ENCODE measurements at regions not wholly inside any gene's neighbourhood (a gene's known extent, or its start where the extent isn't known, plus 50 kb on each side); places are given as distances from the start of the nearest gene placed in this dataset.
A peak's percentile ranks its signal among the peaks of the same experiment; 100 is the strongest.

GRCh38 chr15:31477301-31477700, 150.7 kb downstream of the KLF13 start:
- TF ChIP-seq CTCF (IDR thresholded peaks at IDR 0.05) (no peak), POLR2A (IDR thresholded peaks at IDR 0.05) (no peak)
- no peaks in the 10 kb centered on the region for H3K9me3 ChIP-seq
- WGBS, 2 donors: 89 to 98% methylated on average over 4 of the region's 4 CpGs
- no peak overlapping the region for H3K27ac ChIP-seq
- intact Hi-C loops (cut with DNase I; ENCODE audit: low total_unique reads): no loop called here
- no peaks in the 10 kb centered on the region for H3K27me3 ChIP-seq
- H3K4me3 ChIP-seq: no peak overlapping the region
- peaks cover 10% of the 10 kb centered on the region for H3K4me1 ChIP-seq
- DNase-seq: no peak
- H3K36me3 ChIP-seq (ENCODE audit: low read depth, missing control alignments): no peaks in the 10 kb centered on the region

- intact Hi-C loops (cut with DNase I; ENCODE audit: low total_unique reads): no loop called here
- no peak for TF ChIP-seq POLR2A (IDR thresholded peaks at IDR 0.05)
- TF ChIP-seq CTCF (IDR thresholded peaks at IDR 0.05): no peak
- no peak overlapping the region for H3K27ac ChIP-seq
- H3K4me1 ChIP-seq: peaks cover 4% of the 10 kb centered on the region
- H3K9me3 ChIP-seq: no peaks in the 10 kb centered on the region
- no peak for DNase-seq
- WGBS, 2 donors: 92 to 94% methylated on average over 8 of the region's 8 CpGs
- no peaks in the 10 kb centered on the region for H3K36me3 ChIP-seq (ENCODE audit: low read depth, missing control alignments)
- no peaks in the 10 kb centered on the region for H3K27me3 ChIP-seq
- no peak overlapping the region for H3K4me3 ChIP-seq
Measured at GRCh38 chr15:31477851-31478701, 151.4 kb downstream of the KLF13 start.

GRCh38 chr15:31478702-31479221, 152.1 kb downstream of the KLF13 start:
- Histone ChIP-seq H3K27ac (no peak overlapping the region), H3K9me3 (no peaks in the 10 kb centered on the region), H3K27me3 (no peaks in the 10 kb centered on the region), H3K4me1 (no peaks in the 10 kb centered on the region), H3K36me3 (ENCODE audit: low read depth, missing control alignments) (no peaks in the 10 kb centered on the region), H3K4me3 (no peak overlapping the region)
- WGBS, 2 donors: 80 to 91% methylated on average over 7 to 13 of the region's 13 CpGs
- DNase-seq: no peak
- intact Hi-C loops (cut with DNase I; ENCODE audit: low total_unique reads): no loop called here
- TF ChIP-seq CTCF (IDR thresholded peaks at IDR 0.05): no peak
- TF ChIP-seq POLR2A (IDR thresholded peaks at IDR 0.05): no peak

- DNase-seq: peak; percentile 59
- no peaks in the 10 kb centered on the region for H3K27me3 ChIP-seq
- intact Hi-C loops (cut with DNase I; ENCODE audit: low total_unique reads): loop anchor here (10.0 kb wide), 2 partner anchors 86 to 486 kb away; partner anchors contain the start of gene MTMR10
- H3K4me1 ChIP-seq: no peaks in the 10 kb centered on the region
- TF ChIP-seq CTCF (IDR thresholded peaks at IDR 0.05): no peak
- no peak for TF ChIP-seq POLR2A (IDR thresholded peaks at IDR 0.05)
- H3K9me3 ChIP-seq: no peaks in the 10 kb centered on the region
- no peaks in the 10 kb centered on the region for H3K36me3 ChIP-seq (ENCODE audit: low read depth, missing control alignments)
- H3K27ac ChIP-seq: no peak overlapping the region
- 38 to 48% methylated on average over 12 of the region's 12 CpGs for WGBS, 2 donors
- H3K4me3 ChIP-seq: no peak overlapping the region
Measured at GRCh38 chr15:31480356-31481025, 153.9 kb downstream of the KLF13 start.

Data from testis (tissue), 2 donors.